GM12878 (cell line): ENCODE measurements at regions not wholly inside any gene's neighbourhood (a gene's known extent, or its start where the extent isn't known, plus 50 kb on each side); places are given as distances from the start of the nearest gene placed in this dataset.

Experiments used
- ATAC-seq: fragments of 200-7000 bp; cut with Tn5 transposase; 3 replicates; pipeline ENCODE4 v1.9.1; 2020; ENCODE audit warnings: mild to moderate bottlenecking, moderate library complexity
- BruUV-seq: library from RNA; stranded (reverse); fragments of 400-500 nt; replicated peaks from 2 replicates; lab custom pipeline; 2021; lab: Mats Ljungman, UMichigan
- CTCF ChIA-PET: fragments of 300-600 bp; sonication (Branson Sonifier 250); formaldehyde crosslinking; extraction: SDS; loops from one replicate; lab custom pipeline; 2021; ENCODE audit warnings: inconsistent platforms; lab: Yijun Ruan, JAX
- POLR2A ChIA-PET: fragments of 350-600 bp; formaldehyde crosslinking; extraction: SDS; loops from one replicate; lab custom pipeline; 2021; ENCODE audit warnings: inconsistent platforms; lab: Charles Lee
- RAD21 ChIA-PET: fragments of 300-600 bp; sonication (Branson Sonifier 250); formaldehyde crosslinking; loops from one replicate; lab custom pipeline; 2023; ENCODE audit warnings: antibody characterized with exemption; ENCODE audit not compliant: unreplicated experiment; lab: Charles Lee
- SMC1A ChIA-PET: fragments of 300-600 bp; sonication (Branson Sonifier 250); formaldehyde crosslinking; loops from one replicate; lab custom pipeline; 2023; ENCODE audit not compliant: unreplicated experiment, uncharacterized antibody; lab: Charles Lee
- DNase-seq: peaks from one replicate; pipeline ENCODE4 v3.0.0-alpha.2; 2011; ENCODE audit warnings: low read depth, low spot score
- FAIRE-seq: peaks from 3 replicates; lab custom pipeline; 2011; peaks lifted over from hg19 to GRCh38; lab: Jason Lieb, UNC
- H2AFZ ChIP-seq: 2 replicates; pipeline ENCODE4 v1.6.0; 2011; ENCODE audit warnings: low read depth, low read length, control low read depth; ENCODE audit not compliant: control insufficient read depth
- H3K27ac ChIP-seq: 2 replicates; pipeline ENCODE4 v1.5.1; 2011; ENCODE audit warnings: control low read depth; ENCODE audit not compliant: control insufficient read depth, insufficient read depth
- H3K27me3 ChIP-seq, 2 experiments: replicated peaks in 1 of 2; 2 replicates each; pipeline versions ENCODE4 v1.6.0 to v1.6.1; 2011; ENCODE audit warnings: low read length in 1 of 2; ENCODE audit not compliant: control insufficient read depth in 2 of 2, insufficient read depth in 2 of 2
- H3K36me3 ChIP-seq, 2 experiments: 2 replicates each; pipeline ENCODE4 v1.5.1; 2011; ENCODE audit warnings: low read length in 1 of 2; ENCODE audit not compliant: control insufficient read depth in 2 of 2, insufficient read depth in 2 of 2
- H3K4me1 ChIP-seq: 2 replicates; pipeline ENCODE4 v1.6.1; 2011; ENCODE audit warnings: mild to moderate bottlenecking, low read length, moderate library complexity, mixed read lengths; ENCODE audit not compliant: control insufficient read depth, insufficient read depth
- H3K4me2 ChIP-seq: 2 replicates; pipeline ENCODE4 v1.6.0; 2011; ENCODE audit warnings: control low read depth; ENCODE audit not compliant: control insufficient read depth, insufficient read depth
- H3K4me3 ChIP-seq: fragments of 200-600 bp; sonication (generic); 2 replicates; pipeline ENCODE4 v1.5.1; 2016
- H3K79me2 ChIP-seq: 2 replicates; pipeline ENCODE4 v1.6.0; 2011; ENCODE audit warnings: low read length; ENCODE audit not compliant: control insufficient read depth, insufficient read depth
- H3K9ac ChIP-seq: 2 replicates; pipeline ENCODE4 v1.8.0; 2011; ENCODE audit warnings: low read length, control low read depth, mixed read lengths; ENCODE audit not compliant: control insufficient read depth, insufficient read depth
- H3K9me3 ChIP-seq: replicated peaks from 3 replicates; pipeline ENCODE4 v1.5.1; 2011; ENCODE audit warnings: mild to moderate bottlenecking, low read length; ENCODE audit not compliant: control insufficient read depth, insufficient read depth
- H4K20me1 ChIP-seq: 2 replicates; pipeline ENCODE4 v1.6.0; 2011; ENCODE audit not compliant: control insufficient read depth, insufficient read depth
- ASH2L ChIP-seq: fragments of 300-600, 200-600 bp; sonication (generic); IDR thresholded peaks from 2 replicates; pipeline ENCODE4 v1.6.1; 2017; ENCODE audit warnings: low read depth, mild to moderate bottlenecking, borderline replicate concordance
- KAT2A ChIP-seq: conservative IDR thresholded peaks from 2 replicates; pipeline ENCODE4 v1.6.1; 2011; ENCODE audit warnings: low read depth, low read length; ENCODE audit not compliant: control insufficient read depth
- NFIC ChIP-seq: IDR thresholded peaks from 2 replicates; pipeline ENCODE4 v1.6.1; 2012; ENCODE audit warnings: low read depth, mild to moderate bottlenecking, inconsistent platforms, low read length, moderate library complexity
- PRDM15 ChIP-seq: fragments of 450-650 bp; formaldehyde crosslinking; IDR thresholded peaks from 2 replicates; pipeline ENCODE4 v1.4.0; 2020; ENCODE audit warnings: mild to moderate bottlenecking, moderate library complexity
- USF1 ChIP-seq: IDR thresholded peaks from 2 replicates; pipeline ENCODE4 v1.6.1; 2011; ENCODE audit warnings: borderline replicate concordance, low read depth, mild to moderate bottlenecking, moderate library complexity, mixed read lengths, low read length; ENCODE audit not compliant: insufficient read depth; ENCODE audit errors: extremely low read length
- in situ Hi-C: fragments of 300-500 bp; cut with MboI; formaldehyde crosslinking; loops from 9 replicates; pipeline ENCODE4 v1.14.3; 2018; ENCODE audit warnings: mixed read lengths
- intact Hi-C: fragments of 100-400 bp; cut with micrococcal nuclease; formaldehyde crosslinking; loops from one replicate; pipeline ENCODE4 v1.14.2; 2022; ENCODE audit not compliant: unreplicated experiment
- TF ChIP-seq, protein P1 (sequence below): fragments of 450-650 bp; conservative IDR thresholded peaks from 2 replicates; pipeline ENCODE4 v1.6.1; 2017; ENCODE audit warnings: mild to moderate bottlenecking, moderate library complexity
- TF ChIP-seq, protein P2 (sequence below): fragments of 450-650 bp; IDR thresholded peaks from 2 replicates; pipeline ENCODE4 v1.6.1; 2017; ENCODE audit warnings: mild to moderate bottlenecking, moderate library complexity

GRCh38 chr2:226079671-226080181 is 680.2 kb downstream of the NYAP2 start:
- POLR2A ChIA-PET: no interaction called here
- SMC1A ChIA-PET: no interaction called here
- Histone ChIP-seq H3K79me2 (no peaks in the 10 kb centered on the region), H3K27me3 (no peaks in the 10 kb centered on the region), H2AFZ (no peak overlapping the region), H3K27ac (no peak overlapping the region), H3K4me3 (no peak overlapping the region), H3K4me2 (no peak overlapping the region), H4K20me1 (no peaks in the 10 kb centered on the region), H3K36me3 (no peaks in the 10 kb centered on the region), H3K4me1 (no peaks in the 10 kb centered on the region), H3K9ac (no peak overlapping the region), H3K9me3 (no peaks in the 10 kb centered on the region)
- BruUV-seq: no TSS peak
- DNase-seq (no peak), FAIRE-seq (no peak), ATAC-seq (no peak)
- CTCF ChIA-PET: no interaction called here
- in situ Hi-C loops: no loop called here
- intact Hi-C loops: no loop called here
- TF ChIP-seq KAT2A: no peak
- no peak for TF ChIP-seq NFIC
- TF ChIP-seq ASH2L: no peak
- TF ChIP-seq, protein P1, sequence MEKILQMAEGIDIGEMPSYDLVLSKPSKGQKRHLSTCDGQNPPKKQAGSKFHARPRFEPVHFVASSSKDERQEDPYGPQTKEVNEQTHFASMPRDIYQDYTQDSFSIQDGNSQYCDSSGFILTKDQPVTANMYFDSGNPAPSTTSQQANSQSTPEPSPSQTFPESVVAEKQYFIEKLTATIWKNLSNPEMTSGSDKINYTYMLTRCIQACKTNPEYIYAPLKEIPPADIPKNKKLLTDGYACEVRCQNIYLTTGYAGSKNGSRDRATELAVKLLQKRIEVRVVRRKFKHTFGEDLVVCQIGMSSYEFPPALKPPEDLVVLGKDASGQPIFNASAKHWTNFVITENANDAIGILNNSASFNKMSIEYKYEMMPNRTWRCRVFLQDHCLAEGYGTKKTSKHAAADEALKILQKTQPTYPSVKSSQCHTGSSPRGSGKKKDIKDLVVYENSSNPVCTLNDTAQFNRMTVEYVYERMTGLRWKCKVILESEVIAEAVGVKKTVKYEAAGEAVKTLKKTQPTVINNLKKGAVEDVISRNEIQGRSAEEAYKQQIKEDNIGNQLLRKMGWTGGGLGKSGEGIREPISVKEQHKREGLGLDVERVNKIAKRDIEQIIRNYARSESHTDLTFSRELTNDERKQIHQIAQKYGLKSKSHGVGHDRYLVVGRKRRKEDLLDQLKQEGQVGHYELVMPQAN: no peak
- TF ChIP-seq, protein P2, sequence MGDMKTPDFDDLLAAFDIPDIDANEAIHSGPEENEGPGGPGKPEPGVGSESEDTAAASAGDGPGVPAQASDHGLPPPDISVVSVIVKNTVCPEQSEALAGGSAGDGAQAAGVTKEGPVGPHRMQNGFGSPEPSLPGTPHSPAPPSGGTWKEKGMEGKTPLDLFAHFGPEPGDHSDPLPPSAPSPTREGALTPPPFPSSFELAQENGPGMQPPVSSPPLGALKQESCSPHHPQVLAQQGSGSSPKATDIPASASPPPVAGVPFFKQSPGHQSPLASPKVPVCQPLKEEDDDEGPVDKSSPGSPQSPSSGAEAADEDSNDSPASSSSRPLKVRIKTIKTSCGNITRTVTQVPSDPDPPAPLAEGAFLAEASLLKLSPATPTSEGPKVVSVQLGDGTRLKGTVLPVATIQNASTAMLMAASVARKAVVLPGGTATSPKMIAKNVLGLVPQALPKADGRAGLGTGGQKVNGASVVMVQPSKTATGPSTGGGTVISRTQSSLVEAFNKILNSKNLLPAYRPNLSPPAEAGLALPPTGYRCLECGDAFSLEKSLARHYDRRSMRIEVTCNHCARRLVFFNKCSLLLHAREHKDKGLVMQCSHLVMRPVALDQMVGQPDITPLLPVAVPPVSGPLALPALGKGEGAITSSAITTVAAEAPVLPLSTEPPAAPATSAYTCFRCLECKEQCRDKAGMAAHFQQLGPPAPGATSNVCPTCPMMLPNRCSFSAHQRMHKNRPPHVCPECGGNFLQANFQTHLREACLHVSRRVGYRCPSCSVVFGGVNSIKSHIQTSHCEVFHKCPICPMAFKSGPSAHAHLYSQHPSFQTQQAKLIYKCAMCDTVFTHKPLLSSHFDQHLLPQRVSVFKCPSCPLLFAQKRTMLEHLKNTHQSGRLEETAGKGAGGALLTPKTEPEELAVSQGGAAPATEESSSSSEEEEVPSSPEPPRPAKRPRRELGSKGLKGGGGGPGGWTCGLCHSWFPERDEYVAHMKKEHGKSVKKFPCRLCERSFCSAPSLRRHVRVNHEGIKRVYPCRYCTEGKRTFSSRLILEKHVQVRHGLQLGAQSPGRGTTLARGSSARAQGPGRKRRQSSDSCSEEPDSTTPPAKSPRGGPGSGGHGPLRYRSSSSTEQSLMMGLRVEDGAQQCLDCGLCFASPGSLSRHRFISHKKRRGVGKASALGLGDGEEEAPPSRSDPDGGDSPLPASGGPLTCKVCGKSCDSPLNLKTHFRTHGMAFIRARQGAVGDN: no peak
- TF ChIP-seq USF1: no peak
- TF ChIP-seq PRDM15 (CRISPR knock-in tag): no peak
- RAD21 ChIA-PET: no interaction called here
